ENCODE measurements at regions not wholly inside any gene's neighbourhood (a gene's known extent, or its start where the extent isn't known, plus 50 kb on each side); places are given as distances from the start of the nearest gene placed in this dataset.

- no peak overlapping the region for H3K27ac Mint-ChIP-seq
- no peak for TF ChIP-seq CTCF (conservative IDR thresholded peaks at IDR 0.05)
- DNase-seq (ENCODE audit: extremely low spot score, unreplicated experiment): no peak
- no peaks in the 10 kb centered on the region for H3K4me1 Mint-ChIP-seq (ENCODE audit: unreplicated experiment)
- no peaks in the 10 kb centered on the region for H3K9me3 Mint-ChIP-seq
- no peak overlapping the region for H3K4me3 Mint-ChIP-seq
- no peaks in the 10 kb centered on the region for H3K36me3 Mint-ChIP-seq
- H3K27me3 Mint-ChIP-seq: peaks cover under 1% of the 10 kb centered on the region
Observed at GRCh38 chr1:199641531-199641930, 386.0 kb upstream of the NR5A2 start.

- TF ChIP-seq CTCF (conservative IDR thresholded peaks at IDR 0.05): no peak
- no peak for DNase-seq (ENCODE audit: extremely low spot score, unreplicated experiment)
- Mint-ChIP-seq H3K27ac (no peak overlapping the region), H3K4me1 (ENCODE audit: unreplicated experiment) (no peaks in the 10 kb centered on the region), H3K36me3 (no peaks in the 10 kb centered on the region), H3K27me3 (peaks cover 2% of the 10 kb centered on the region), H3K9me3 (peaks cover 5% of the 10 kb centered on the region), H3K4me3 (no peak overlapping the region)
Observed at GRCh38 chr1:199644912-199645311, 382.6 kb upstream of the NR5A2 start.

- H3K4me3 Mint-ChIP-seq: no peak overlapping the region
- TF ChIP-seq CTCF (conservative IDR thresholded peaks at IDR 0.05): no peak
- no peak for DNase-seq (ENCODE audit: extremely low spot score, unreplicated experiment)
- H3K27me3 Mint-ChIP-seq: peaks cover 3% of the 10 kb centered on the region
- no peaks in the 10 kb centered on the region for H3K4me1 Mint-ChIP-seq (ENCODE audit: unreplicated experiment)
- H3K9me3 Mint-ChIP-seq: peaks cover 5% of the 10 kb centered on the region
- H3K36me3 Mint-ChIP-seq: no peaks in the 10 kb centered on the region
- no peak overlapping the region for H3K27ac Mint-ChIP-seq
Observed at GRCh38 chr1:199646761-199647160, 380.7 kb upstream of the NR5A2 start.

- Mint-ChIP-seq H3K27me3 (no peaks in the 10 kb centered on the region), H3K4me1 (ENCODE audit: unreplicated experiment) (no peaks in the 10 kb centered on the region), H3K9me3 (no peaks in the 10 kb centered on the region), H3K4me3 (no peak overlapping the region), H3K36me3 (no peaks in the 10 kb centered on the region), H3K27ac (no peak overlapping the region)
- no peak for TF ChIP-seq CTCF (conservative IDR thresholded peaks at IDR 0.05)
- DNase-seq (ENCODE audit: extremely low spot score, unreplicated experiment): no peak
Observed at GRCh38 chr1:199657449-199657848, 370.1 kb upstream of the NR5A2 start.

GRCh38 chr1:199660071-199660470 is 367.4 kb upstream of the NR5A2 start:
- Mint-ChIP-seq H3K27ac (no peak overlapping the region), H3K36me3 (no peaks in the 10 kb centered on the region), H3K9me3 (no peaks in the 10 kb centered on the region), H3K27me3 (no peaks in the 10 kb centered on the region), H3K4me1 (ENCODE audit: unreplicated experiment) (peaks cover 1% of the 10 kb centered on the region), H3K4me3 (no peak overlapping the region)
- no peak for DNase-seq (ENCODE audit: extremely low spot score, unreplicated experiment)
- TF ChIP-seq CTCF (conservative IDR thresholded peaks at IDR 0.05): no peak

- Mint-ChIP-seq H3K36me3 (no peaks in the 10 kb centered on the region), H3K4me1 (ENCODE audit: unreplicated experiment) (peaks cover 11% of the 10 kb centered on the region), H3K4me3 (no peak overlapping the region), H3K27me3 (no peaks in the 10 kb centered on the region), H3K27ac (no peak overlapping the region), H3K9me3 (no peaks in the 10 kb centered on the region)
- DNase-seq (ENCODE audit: extremely low spot score, unreplicated experiment): no peak
- TF ChIP-seq CTCF (conservative IDR thresholded peaks at IDR 0.05): no peak
Observed at GRCh38 chr1:199665371-199665770, 362.1 kb upstream of the NR5A2 start.

Measured in type B pancreatic cell (in vitro differentiated cells).